ENCODE measurements at regions not wholly inside any gene's neighbourhood (a gene's known extent, or its start where the extent isn't known, plus 50 kb on each side); places are given as distances from the start of the nearest gene placed in this dataset.
"Not testable (repeated sequence)": the region's sequence is repeated elsewhere in the genome, so short reads cannot be mapped to it uniquely, and the experiment has no call there.

- CTCF ChIA-PET = no interaction called here
- Mint-ChIP-seq H3K4me1 (ENCODE audit: low read depth, unreplicated experiment) (peaks cover 7% of the 10 kb centered on the region), H3K4me3 (ENCODE audit: unreplicated experiment) (no peak overlapping the region), H3K36me3 (ENCODE audit: insufficient read depth, unreplicated experiment) (no peaks in the 10 kb centered on the region), H3K27ac (ENCODE audit: unreplicated experiment) (no peak overlapping the region), H3K27me3 (ENCODE audit: insufficient read depth, unreplicated experiment) (no peaks in the 10 kb centered on the region), H3K9me3 (ENCODE audit: unreplicated experiment) (peaks cover 12% of the 10 kb centered on the region)
- no peaks in the 10 kb centered on the region for H3K9me3 ChIP-seq
- no peak for DNase-seq
- intact Hi-C loops (cut with micrococcal nuclease; ENCODE audit: unreplicated experiment) = no loop called here
- TF ChIP-seq, protein P1, sequence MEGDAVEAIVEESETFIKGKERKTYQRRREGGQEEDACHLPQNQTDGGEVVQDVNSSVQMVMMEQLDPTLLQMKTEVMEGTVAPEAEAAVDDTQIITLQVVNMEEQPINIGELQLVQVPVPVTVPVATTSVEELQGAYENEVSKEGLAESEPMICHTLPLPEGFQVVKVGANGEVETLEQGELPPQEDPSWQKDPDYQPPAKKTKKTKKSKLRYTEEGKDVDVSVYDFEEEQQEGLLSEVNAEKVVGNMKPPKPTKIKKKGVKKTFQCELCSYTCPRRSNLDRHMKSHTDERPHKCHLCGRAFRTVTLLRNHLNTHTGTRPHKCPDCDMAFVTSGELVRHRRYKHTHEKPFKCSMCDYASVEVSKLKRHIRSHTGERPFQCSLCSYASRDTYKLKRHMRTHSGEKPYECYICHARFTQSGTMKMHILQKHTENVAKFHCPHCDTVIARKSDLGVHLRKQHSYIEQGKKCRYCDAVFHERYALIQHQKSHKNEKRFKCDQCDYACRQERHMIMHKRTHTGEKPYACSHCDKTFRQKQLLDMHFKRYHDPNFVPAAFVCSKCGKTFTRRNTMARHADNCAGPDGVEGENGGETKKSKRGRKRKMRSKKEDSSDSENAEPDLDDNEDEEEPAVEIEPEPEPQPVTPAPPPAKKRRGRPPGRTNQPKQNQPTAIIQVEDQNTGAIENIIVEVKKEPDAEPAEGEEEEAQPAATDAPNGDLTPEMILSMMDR (IDR thresholded peaks at IDR 0.05; ENCODE audit: insufficient read depth in 1 of 2, low read depth in 1 of 2, low read length in 1 of 2, severe bottlenecking in 1 of 2, unreplicated experiment in 1 of 2) = no peak
- H3K4me1 ChIP-seq = no peaks in the 10 kb centered on the region
- BruUV-seq (replicated peaks) = no TSS peak
- no peaks in the 10 kb centered on the region for H3K36me3 ChIP-seq (ENCODE audit: control insufficient read depth, insufficient read depth, low read length)
- POLR2A ChIA-PET = no interaction called here
- H3K27me3 ChIP-seq (replicated peaks; ENCODE audit: control insufficient read depth, insufficient read depth, low read length) = no peaks in the 10 kb centered on the region
- H3K4me3 ChIP-seq (ENCODE audit: low read depth, low read length) = no peak overlapping the region
Measured at GRCh38 chr7:51545131-51545530, 228.5 kb upstream of the COBL start.

DNA sequence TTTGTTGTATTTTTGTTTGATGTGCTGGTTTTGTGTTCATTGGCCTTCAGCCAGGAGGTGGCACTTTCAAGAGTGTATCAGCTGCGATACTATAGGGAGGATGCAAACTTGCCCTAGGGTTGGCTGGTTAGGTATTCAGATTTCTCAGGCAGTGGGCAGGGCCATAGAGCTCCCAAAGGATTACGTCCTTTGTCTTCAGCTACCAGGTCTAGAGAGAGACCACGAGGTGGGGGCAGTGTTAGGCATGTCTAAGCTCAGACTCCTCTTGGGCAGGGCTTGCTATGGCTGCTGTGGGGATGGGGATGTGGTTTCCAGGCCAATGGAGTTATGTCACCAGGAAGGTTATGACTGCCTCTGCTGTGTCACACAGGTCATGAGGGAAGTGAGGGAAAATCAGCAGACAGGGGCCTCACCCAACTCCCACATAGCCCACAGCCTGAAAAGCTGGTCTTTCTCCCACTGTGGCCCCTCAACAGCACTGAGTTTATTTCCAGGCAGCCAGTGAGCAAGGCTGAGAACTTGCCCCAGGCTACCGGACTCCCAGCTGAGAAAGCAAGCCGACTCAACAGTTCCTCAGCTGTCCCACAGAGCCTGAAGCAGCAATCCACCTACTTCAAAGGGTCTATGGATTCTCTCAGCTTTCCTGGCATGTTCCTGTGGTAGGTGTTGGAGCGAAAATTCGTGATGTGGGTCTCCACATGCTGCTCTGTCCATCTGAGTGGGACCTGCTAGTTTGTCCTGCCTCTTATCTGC lies 227.4 kb upstream of the COBL start:
- Mint-ChIP-seq H3K4me3 (ENCODE audit: unreplicated experiment) (no peak overlapping the region), H3K27ac (ENCODE audit: unreplicated experiment) (no peak overlapping the region), H3K27me3 (ENCODE audit: insufficient read depth, unreplicated experiment) (no peaks in the 10 kb centered on the region), H3K36me3 (ENCODE audit: insufficient read depth, unreplicated experiment) (no peaks in the 10 kb centered on the region), H3K9me3 (ENCODE audit: unreplicated experiment) (peaks cover 16% of the 10 kb centered on the region), H3K4me1 (ENCODE audit: low read depth, unreplicated experiment) (peaks cover 7% of the 10 kb centered on the region)
- TF ChIP-seq, protein P1 (IDR thresholded peaks at IDR 0.05; ENCODE audit: insufficient read depth in 1 of 2, low read depth in 1 of 2, low read length in 1 of 2, severe bottlenecking in 1 of 2, unreplicated experiment in 1 of 2) = no peak
- H3K36me3 ChIP-seq (ENCODE audit: control insufficient read depth, insufficient read depth, low read length) = no peaks in the 10 kb centered on the region
- no peaks in the 10 kb centered on the region for H3K4me1 ChIP-seq
- no peak overlapping the region for H3K4me3 ChIP-seq (ENCODE audit: low read depth, low read length)
- CTCF ChIA-PET = no interaction called here
- no TSS peak for BruUV-seq (replicated peaks)
- no peaks in the 10 kb centered on the region for H3K9me3 ChIP-seq
- DNase-seq = no peak
- POLR2A ChIA-PET = no interaction called here
- no peaks in the 10 kb centered on the region for H3K27me3 ChIP-seq (replicated peaks; ENCODE audit: control insufficient read depth, insufficient read depth, low read length)
- intact Hi-C loops (cut with micrococcal nuclease; ENCODE audit: unreplicated experiment) = no loop called here

DNA sequence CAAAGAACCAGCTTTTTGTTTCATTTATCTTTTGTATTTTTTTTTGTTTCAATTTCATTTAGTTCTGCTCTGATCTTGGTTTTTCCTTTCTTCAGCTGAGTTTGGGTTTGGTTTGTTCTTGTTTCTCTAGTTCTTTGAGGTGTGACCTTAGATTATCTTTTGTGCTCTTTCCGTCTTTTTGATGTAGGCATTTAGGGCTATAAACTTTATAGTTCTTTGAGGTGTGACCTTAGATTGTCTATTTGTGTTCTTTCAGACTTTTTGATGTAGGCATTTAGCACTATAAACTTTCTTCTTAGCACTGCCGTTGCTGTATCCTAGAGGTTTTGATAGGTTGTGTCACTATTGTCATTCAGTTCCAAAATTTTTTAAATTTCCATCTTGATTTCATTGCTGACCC lies 224.3 kb upstream of the COBL start:
- H3K36me3 ChIP-seq (ENCODE audit: control insufficient read depth, insufficient read depth, low read length); H3K4me3 Mint-ChIP-seq (ENCODE audit: unreplicated experiment); CTCF ChIA-PET; DNase-seq; intact Hi-C loops (cut with micrococcal nuclease; ENCODE audit: unreplicated experiment); H3K4me1 Mint-ChIP-seq (ENCODE audit: low read depth, unreplicated experiment); H3K27me3 ChIP-seq (replicated peaks; ENCODE audit: control insufficient read depth, insufficient read depth, low read length); H3K9me3 ChIP-seq; H3K36me3 Mint-ChIP-seq (ENCODE audit: insufficient read depth, unreplicated experiment); BruUV-seq (replicated peaks); H3K27me3 Mint-ChIP-seq (ENCODE audit: insufficient read depth, unreplicated experiment); H3K4me3 ChIP-seq (ENCODE audit: low read depth, low read length); POLR2A ChIA-PET; H3K4me1 ChIP-seq: not testable (repeated sequence)
- peaks cover 23% of the 10 kb centered on the region for H3K9me3 Mint-ChIP-seq (ENCODE audit: unreplicated experiment)
- peak overlapping the region; percentile 46 for H3K27ac Mint-ChIP-seq (ENCODE audit: unreplicated experiment)

All from Caco-2 (cell line).